OCI-LY7 (cell line): ENCODE measurements at regions not wholly inside any gene's neighbourhood (a gene's known extent, or its start where the extent isn't known, plus 50 kb on each side); places are given as distances from the start of the nearest gene placed in this dataset.

ENCODE experiments used
- BruUV-seq: library from RNA; stranded (reverse); fragments of 400-500 nt; replicated peaks from 2 replicates; lab custom pipeline; 2021; lab: Mats Ljungman, UMichigan
- CTCF ChIA-PET: fragments of 300-600 bp; sonication (Branson Sonifier 250); formaldehyde crosslinking; loops from one replicate; lab custom pipeline; 2022; ENCODE audit warnings: antibody characterized with exemption; ENCODE audit not compliant: unreplicated experiment; lab: Charles Lee
- POLR2A ChIA-PET: fragments of 300-600 bp; sonication (Branson Sonifier 250); formaldehyde crosslinking; loops from one replicate; lab custom pipeline; 2022; ENCODE audit warnings: antibody characterized with exemption; lab: Charles Lee
- DNase-seq: peaks from one replicate; pipeline ENCODE4 v3.0.0-alpha.2; 2015; ENCODE audit warnings: low spot score
- H2AFZ ChIP-seq: fragments of 200-600 bp; sonication (generic), shearing (Covaris generic); 2 replicates; pipeline ENCODE4 v1.6.1; 2014; ENCODE audit warnings: mild to moderate bottlenecking, antibody characterized with exemption, low read length, moderate library complexity
- H3K27ac ChIP-seq: fragments of 200-600 bp; sonication (generic); 2 replicates; pipeline ENCODE4 v1.5.1; 2014; ENCODE audit warnings: mixed run types, low read depth, mild to moderate bottlenecking, moderate library complexity, low read length, inconsistent platforms; ENCODE audit not compliant: poor library complexity, severe bottlenecking
- H3K36me3 ChIP-seq: fragments of 200-600 bp; sonication (generic); 2 replicates; pipeline ENCODE4 v1.6.1; 2014; ENCODE audit warnings: mild to moderate bottlenecking, antibody characterized with exemption, low read length, moderate library complexity, mixed read lengths; ENCODE audit not compliant: insufficient read depth
- H3K4me1 ChIP-seq: fragments of 200-600 bp; sonication (generic); 2 replicates; pipeline ENCODE4 v1.5.1; 2014; ENCODE audit warnings: mild to moderate bottlenecking, low read length; ENCODE audit not compliant: insufficient read depth, poor library complexity, severe bottlenecking
- H3K4me2 ChIP-seq: fragments of 200-600 bp; sonication (generic); 2 replicates; pipeline ENCODE4 v1.6.1; 2014; ENCODE audit warnings: mild to moderate bottlenecking, low read length
- H3K4me3 ChIP-seq: fragments of 200-600 bp; sonication (generic); 2 replicates; pipeline ENCODE4 v1.5.1; 2014; ENCODE audit warnings: mild to moderate bottlenecking, low read depth, low read length; ENCODE audit not compliant: poor library complexity, severe bottlenecking
- H3K79me2 ChIP-seq: fragments of 200-600 bp; sonication (generic); 2 replicates; pipeline ENCODE4 v1.6.1; 2016; ENCODE audit warnings: low read depth, mild to moderate bottlenecking, low read length, moderate library complexity, mixed read lengths; ENCODE audit not compliant: insufficient read depth
- H3K9me2 ChIP-seq: fragments of 200-600 bp; sonication (generic); 2 replicates; pipeline ENCODE4 v1.6.1; 2016; ENCODE audit warnings: mild to moderate bottlenecking, low read length, mixed read lengths; ENCODE audit not compliant: insufficient read depth
- H3K9me3 ChIP-seq: fragments of 200-600 bp; sonication (generic); 2 replicates; pipeline ENCODE4 v1.6.1; 2014; ENCODE audit warnings: mild to moderate bottlenecking, mixed run types, low read length, mixed read lengths
- H4K20me1 ChIP-seq: fragments of 200-600 bp; sonication (generic); 2 replicates; pipeline ENCODE4 v1.6.1; 2014; ENCODE audit warnings: mild to moderate bottlenecking, antibody characterized with exemption, low read length, moderate library complexity, mixed read lengths; ENCODE audit not compliant: insufficient read depth
- CTCF ChIP-seq: fragments of 200-600 bp; sonication (generic); conservative IDR thresholded peaks from 2 replicates; pipeline ENCODE4 v1.5.1; 2014; ENCODE audit warnings: mild to moderate bottlenecking, antibody characterized with exemption, low read length, moderate library complexity, mixed read lengths
- EZH2phosphoT487 ChIP-seq: fragments of 200-600 bp; sonication (generic); IDR thresholded peaks from 2 replicates; pipeline ENCODE4 v1.6.1; 2018; ENCODE audit warnings: low read depth, borderline replicate concordance, mild to moderate bottlenecking, mixed run types, antibody characterized with exemption, low read length, moderate library complexity, mixed read lengths
- intact Hi-C: fragments of 100-400 bp; cut with micrococcal nuclease; formaldehyde crosslinking; loops from one replicate; pipeline ENCODE4 v1.10.0; 2022; ENCODE audit not compliant: unreplicated experiment

GRCh38 chr2:341912-342311, 54.0 kb upstream of the ALKAL2 start:
- BruUV-seq, result no TSS peak
- no peaks in the 10 kb centered on the region for H3K9me2 ChIP-seq
- no peak overlapping the region for H3K27ac ChIP-seq
- H3K4me3 ChIP-seq, result no peak overlapping the region
- H3K4me2 ChIP-seq, result no peak overlapping the region
- ChIA-PET POLR2A (interaction anchor here (0.7 kb wide), 2 partner anchors 10 to 160 kb away, joined by 3 read pairs; no protein-coding TSS in a partner anchor), CTCF (no interaction called here)
- no peaks in the 10 kb centered on the region for H3K4me1 ChIP-seq
- H3K36me3 ChIP-seq, result no peaks in the 10 kb centered on the region
- H2AFZ ChIP-seq, result no peak overlapping the region
- intact Hi-C loops, result no loop called here
- DNase-seq, result no peak
- H3K9me3 ChIP-seq, result no peaks in the 10 kb centered on the region
- no peaks in the 10 kb centered on the region for H4K20me1 ChIP-seq
- no peaks in the 10 kb centered on the region for H3K79me2 ChIP-seq
- TF ChIP-seq EZH2phosphoT487, result no peak
- no peak for TF ChIP-seq CTCF

- Histone ChIP-seq H3K9me3 (no peaks in the 10 kb centered on the region), H3K4me2 (no peak overlapping the region), H3K9me2 (no peaks in the 10 kb centered on the region), H4K20me1 (no peaks in the 10 kb centered on the region), H3K4me1 (no peaks in the 10 kb centered on the region), H2AFZ (no peak overlapping the region), H3K36me3 (no peaks in the 10 kb centered on the region), H3K4me3 (no peak overlapping the region), H3K27ac (no peak overlapping the region), H3K79me2 (no peaks in the 10 kb centered on the region)
- ChIA-PET CTCF (no interaction called here), POLR2A (interaction anchor here (0.6 kb wide), 1 partner anchor 51 kb away, joined by 3 read pairs; no protein-coding TSS in a partner anchor)
- DNase-seq, result no peak
- intact Hi-C loops, result no loop called here
- TF ChIP-seq CTCF (no peak), EZH2phosphoT487 (no peak)
- no TSS peak for BruUV-seq
These were observed 53.2 kb upstream of the ALKAL2 start for GRCh38 chr2:341017-341542.
